HUES64 (cell line): ENCODE measurements at regions not wholly inside any gene's neighbourhood (a gene's known extent, or its start where the extent isn't known, plus 50 kb on each side); places are given as distances from the start of the nearest gene placed in this dataset.

ENCODE experiments used
- H3K27ac ChIP-seq: 2 replicates; pipeline ENCODE4 v1.7.0; 2013; ENCODE audit warnings: low read depth, low read length, inconsistent platforms
- H3K27me3 ChIP-seq: 2 replicates; pipeline ENCODE4 v1.6.1; 2013; ENCODE audit warnings: mild to moderate bottlenecking, low read length; ENCODE audit not compliant: insufficient read depth
- H3K36me3 ChIP-seq: 2 replicates; pipeline ENCODE4 v1.6.1; 2013; ENCODE audit warnings: mild to moderate bottlenecking, low read length; ENCODE audit not compliant: insufficient read depth
- H3K4me1 ChIP-seq: 2 replicates; pipeline ENCODE4 v1.6.1; 2013; ENCODE audit warnings: mild to moderate bottlenecking, low read length, moderate library complexity; ENCODE audit not compliant: insufficient read depth
- H3K4me3 ChIP-seq: 2 replicates; pipeline ENCODE4 v1.5.1; 2013; ENCODE audit warnings: mild to moderate bottlenecking, low read length, moderate library complexity
- H3K9ac ChIP-seq: 2 replicates; pipeline ENCODE4 v1.6.1; 2013; ENCODE audit warnings: mild to moderate bottlenecking, low read depth, low read length
- H3K9me3 ChIP-seq: 2 replicates; pipeline ENCODE4 v1.6.1; 2013; ENCODE audit warnings: low read depth, low read length; ENCODE audit not compliant: insufficient read depth
- WGBS: fragments of 150-250, 120-280 bp; methylation state at CpG from one replicate; pipeline ENCODE4 v1.1.7; 2013; ENCODE audit warnings: missing lambda C conversion rate; 5-methylcytosine and 5-hydroxymethylcytosine counted together

DNA sequence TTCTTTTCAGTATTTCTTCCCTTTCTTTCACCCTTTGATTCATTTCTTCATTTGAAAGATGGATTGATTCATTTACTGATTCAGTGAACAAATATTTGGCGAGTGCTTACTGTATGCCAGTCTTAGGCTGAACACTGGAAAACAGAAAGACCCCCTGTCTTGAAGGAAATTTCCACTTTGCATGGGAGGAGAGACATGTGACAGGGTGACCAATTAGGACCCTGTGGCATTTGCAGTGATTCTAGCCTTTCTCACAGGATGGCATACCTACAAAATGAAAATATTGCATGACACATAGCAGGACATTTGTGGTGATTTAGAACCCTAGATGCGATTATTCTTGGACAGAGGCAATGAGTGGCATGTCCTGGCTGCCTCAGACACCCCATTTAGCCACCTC lies 407.2 kb upstream of the SGCD start:
- H3K4me1 ChIP-seq, result peaks cover 13% of the 10 kb centered on the region
- no peak overlapping the region for H3K27ac ChIP-seq
- no peaks in the 10 kb centered on the region for H3K9me3 ChIP-seq
- H3K4me3 ChIP-seq, result no peak overlapping the region
- H3K36me3 ChIP-seq, result no peaks in the 10 kb centered on the region
- H3K27me3 ChIP-seq, result no peaks in the 10 kb centered on the region
- 92% methylated on average over 2 of the region's 2 CpGs for WGBS
- H3K9ac ChIP-seq, result no peak overlapping the region

DNA sequence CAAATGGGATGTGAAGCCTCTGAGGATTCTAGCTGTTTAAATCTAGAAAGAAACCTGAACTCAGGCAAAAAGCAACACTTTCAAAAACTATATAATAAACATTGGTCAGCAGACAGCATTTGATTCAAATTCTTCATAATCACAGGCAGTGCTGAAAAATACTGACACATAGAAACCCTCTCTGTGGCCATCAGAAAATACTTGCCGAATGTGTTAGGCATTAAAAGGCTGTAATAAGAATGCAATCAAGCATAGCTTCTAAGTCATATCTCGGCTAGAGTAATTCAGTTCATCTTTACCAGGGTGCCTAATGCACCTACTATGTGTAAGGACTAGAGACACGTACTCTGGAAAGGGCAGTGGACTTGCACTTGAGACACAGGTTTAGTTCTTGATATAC lies 405.3 kb upstream of the SGCD start:
- no peaks in the 10 kb centered on the region for H3K27me3 ChIP-seq
- no peak overlapping the region for H3K4me3 ChIP-seq
- H3K36me3 ChIP-seq, result no peaks in the 10 kb centered on the region
- no peak overlapping the region for H3K9ac ChIP-seq
- WGBS, result 92% methylated on average over 3 of the region's 3 CpGs
- H3K9me3 ChIP-seq, result peaks cover 4% of the 10 kb centered on the region; the same call in 1 of the 2 replicates
- peaks cover 14% of the 10 kb centered on the region for H3K4me1 ChIP-seq
- H3K27ac ChIP-seq, result no peak overlapping the region

DNA sequence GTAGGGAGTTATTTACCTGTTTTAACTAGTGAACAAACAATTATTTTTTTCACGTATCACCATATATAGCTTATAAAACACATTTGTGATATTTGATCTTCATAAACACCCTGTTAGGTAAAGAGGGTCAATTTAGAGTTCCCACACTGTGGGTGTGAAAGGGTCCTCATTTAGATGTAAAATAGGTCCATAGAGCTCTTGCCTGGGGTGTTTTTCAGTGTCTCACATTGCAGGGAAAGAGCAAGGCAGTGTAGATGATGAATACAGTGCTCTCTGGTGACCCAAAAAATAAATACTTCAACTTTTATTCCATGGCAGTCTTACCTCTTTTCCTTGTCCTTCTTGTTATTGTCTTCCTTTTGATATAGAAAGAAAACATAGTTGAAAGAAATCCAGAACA lies 403.2 kb upstream of the SGCD start:
- no CpG with 5 or more reads among the region's 1 CpG for WGBS

DNA sequence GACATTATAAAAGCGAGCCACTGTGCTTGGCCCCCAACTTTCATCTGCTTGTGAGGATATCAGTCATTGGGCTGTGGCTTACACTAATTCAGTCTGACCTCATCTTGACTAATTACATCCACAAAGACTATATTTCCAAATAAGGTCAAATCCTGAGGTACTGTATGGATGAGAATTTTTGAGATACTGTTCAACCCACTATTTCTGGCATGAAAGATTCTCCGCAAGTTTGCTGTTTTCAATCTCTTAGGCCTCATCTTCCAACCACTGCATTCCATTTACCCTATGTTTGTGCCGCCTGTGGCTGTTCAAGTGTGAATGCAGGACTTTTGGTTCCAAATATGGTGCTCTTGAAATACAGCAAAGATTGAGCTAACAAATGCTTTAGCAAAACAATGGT lies 400.9 kb upstream of the SGCD start:
- WGBS, result 93% methylated on average over 3 of the region's 3 CpGs

More for the DNA sequence above, 403.2 kb upstream of the SGCD start:
- H3K36me3 ChIP-seq, result no peaks in the 10 kb centered on the region
- no peak overlapping the region for H3K4me3 ChIP-seq
- H3K27me3 ChIP-seq, result no peaks in the 10 kb centered on the region
- no peak overlapping the region for H3K27ac ChIP-seq
- peaks cover 4% of the 10 kb centered on the region; the same call in 1 of the 2 replicates for H3K9me3 ChIP-seq
- peaks cover 14% of the 10 kb centered on the region for H3K4me1 ChIP-seq
- no peak overlapping the region for H3K9ac ChIP-seq

DNA sequence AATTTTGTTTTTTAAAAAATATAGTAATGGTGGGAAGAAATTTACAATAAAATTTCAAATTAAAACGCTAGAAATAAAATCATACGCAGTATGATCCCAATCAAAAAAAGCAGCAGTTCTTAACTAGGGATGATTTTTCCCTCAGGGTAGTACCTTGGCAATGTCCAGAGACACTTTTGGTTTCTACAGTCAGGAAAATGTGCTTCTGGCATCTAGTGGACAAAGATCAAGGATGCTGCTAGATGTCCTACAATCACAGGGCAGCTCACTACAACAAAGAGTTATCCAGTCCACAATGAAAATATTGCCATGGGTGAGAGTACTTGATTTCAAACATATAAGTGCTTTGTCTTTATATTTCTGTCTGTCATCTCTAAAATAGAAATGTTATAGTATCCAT lies 400.2 kb upstream of the SGCD start:
- H3K4me1 ChIP-seq, result peaks cover 14% of the 10 kb centered on the region
- no peaks in the 10 kb centered on the region for H3K36me3 ChIP-seq
- H3K27ac ChIP-seq, result no peak overlapping the region
- H3K27me3 ChIP-seq, result no peaks in the 10 kb centered on the region
- WGBS, result 100% methylated on average over 2 of the region's 2 CpGs
- peaks cover 4% of the 10 kb centered on the region; the same call in 1 of the 2 replicates for H3K9me3 ChIP-seq
- H3K4me3 ChIP-seq, result no peak overlapping the region
- H3K9ac ChIP-seq, result no peak overlapping the region

More for the DNA sequence above, 400.9 kb upstream of the SGCD start:
- Histone ChIP-seq H3K27me3 (no peaks in the 10 kb centered on the region), H3K4me1 (peaks cover 14% of the 10 kb centered on the region), H3K9ac (no peak overlapping the region), H3K36me3 (no peaks in the 10 kb centered on the region), H3K27ac (no peak overlapping the region), H3K9me3 (peaks cover 4% of the 10 kb centered on the region; the same call in 1 of the 2 replicates), H3K4me3 (no peak overlapping the region)

DNA sequence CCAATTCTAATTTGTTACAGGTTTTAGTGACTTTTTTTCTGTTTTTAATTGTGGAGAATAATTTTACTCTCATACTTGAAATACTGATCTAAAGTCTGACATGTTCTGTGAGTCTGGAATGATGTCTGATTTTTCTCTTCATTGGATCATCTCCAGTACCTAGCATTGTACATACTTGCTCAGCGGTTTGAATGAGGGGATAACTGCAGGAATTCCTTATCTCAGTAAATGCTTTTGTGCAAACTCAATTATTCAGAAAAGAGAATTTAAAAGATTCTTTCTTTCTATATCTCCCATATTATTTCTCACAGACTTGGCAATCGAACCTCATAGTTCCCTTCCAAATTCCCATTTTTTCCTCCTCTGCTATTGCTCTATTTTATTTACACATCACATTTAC lies 397.9 kb upstream of the SGCD start:
- Histone ChIP-seq H3K36me3 (no peaks in the 10 kb centered on the region), H3K9me3 (peaks cover 4% of the 10 kb centered on the region; the same call in 1 of the 2 replicates), H3K27me3 (no peaks in the 10 kb centered on the region), H3K9ac (no peak overlapping the region), H3K27ac (no peak overlapping the region), H3K4me3 (no peak overlapping the region), H3K4me1 (peaks cover 7% of the 10 kb centered on the region; the same call in 1 of the 2 replicates)
- 88% methylated on average over 1 of the region's 2 CpGs for WGBS

DNA sequence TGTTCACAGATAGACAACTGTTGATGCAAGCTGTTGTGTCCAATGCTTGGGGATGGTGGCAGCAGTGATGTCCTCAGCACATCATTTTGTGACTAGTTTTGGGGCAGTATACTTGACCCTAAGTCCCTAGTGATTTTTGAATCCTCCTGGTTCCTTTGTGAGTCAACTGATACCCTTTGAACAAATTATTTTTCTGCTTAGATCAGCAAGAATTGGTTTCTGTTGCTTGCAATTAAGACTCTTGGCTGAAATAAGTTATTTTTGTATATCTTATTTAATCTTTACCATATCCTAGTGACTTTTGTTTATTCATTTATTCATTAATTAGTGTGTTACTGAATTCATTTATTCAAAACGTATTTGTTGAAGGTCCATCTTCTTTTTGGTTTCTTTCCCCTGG lies 392.0 kb upstream of the SGCD start:
- Histone ChIP-seq H3K36me3 (no peaks in the 10 kb centered on the region), H3K9ac (no peak overlapping the region), H3K27me3 (no peaks in the 10 kb centered on the region), H3K4me1 (no peaks in the 10 kb centered on the region), H3K27ac (no peak overlapping the region), H3K4me3 (no peak overlapping the region), H3K9me3 (no peaks in the 10 kb centered on the region)
- 100% methylated on average over 1 of the region's 1 CpG for whole genome bisulfite sequencing

DNA sequence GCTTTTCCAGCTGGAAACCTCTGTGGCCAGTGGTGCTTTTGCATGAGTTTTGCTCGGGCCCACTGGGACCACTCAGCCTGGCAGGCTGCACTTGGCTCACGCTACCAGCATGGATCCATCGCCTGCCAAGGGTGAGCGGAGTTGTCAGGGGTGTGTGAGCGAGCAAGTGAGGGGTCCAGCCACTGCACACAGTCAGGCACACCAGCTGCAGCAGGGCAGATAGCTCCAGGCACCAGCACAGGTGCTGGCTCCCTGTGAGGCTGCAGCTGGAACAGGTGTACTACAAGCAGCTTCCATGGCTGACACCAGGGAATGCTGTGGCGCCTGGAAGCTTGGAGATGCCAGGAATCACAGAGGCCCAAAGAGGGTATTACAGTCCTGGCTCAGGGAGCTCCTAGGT lies 391.2 kb upstream of the SGCD start:
- H3K9ac ChIP-seq, result no peak overlapping the region
- no peaks in the 10 kb centered on the region for H3K9me3 ChIP-seq
- H3K4me3 ChIP-seq, result no peak overlapping the region
- H3K27ac ChIP-seq, result no peak overlapping the region
- WGBS, result 93% methylated on average over 6 of the region's 6 CpGs
- H3K4me1 ChIP-seq, result no peaks in the 10 kb centered on the region
- H3K36me3 ChIP-seq, result no peaks in the 10 kb centered on the region
- no peaks in the 10 kb centered on the region for H3K27me3 ChIP-seq

DNA sequence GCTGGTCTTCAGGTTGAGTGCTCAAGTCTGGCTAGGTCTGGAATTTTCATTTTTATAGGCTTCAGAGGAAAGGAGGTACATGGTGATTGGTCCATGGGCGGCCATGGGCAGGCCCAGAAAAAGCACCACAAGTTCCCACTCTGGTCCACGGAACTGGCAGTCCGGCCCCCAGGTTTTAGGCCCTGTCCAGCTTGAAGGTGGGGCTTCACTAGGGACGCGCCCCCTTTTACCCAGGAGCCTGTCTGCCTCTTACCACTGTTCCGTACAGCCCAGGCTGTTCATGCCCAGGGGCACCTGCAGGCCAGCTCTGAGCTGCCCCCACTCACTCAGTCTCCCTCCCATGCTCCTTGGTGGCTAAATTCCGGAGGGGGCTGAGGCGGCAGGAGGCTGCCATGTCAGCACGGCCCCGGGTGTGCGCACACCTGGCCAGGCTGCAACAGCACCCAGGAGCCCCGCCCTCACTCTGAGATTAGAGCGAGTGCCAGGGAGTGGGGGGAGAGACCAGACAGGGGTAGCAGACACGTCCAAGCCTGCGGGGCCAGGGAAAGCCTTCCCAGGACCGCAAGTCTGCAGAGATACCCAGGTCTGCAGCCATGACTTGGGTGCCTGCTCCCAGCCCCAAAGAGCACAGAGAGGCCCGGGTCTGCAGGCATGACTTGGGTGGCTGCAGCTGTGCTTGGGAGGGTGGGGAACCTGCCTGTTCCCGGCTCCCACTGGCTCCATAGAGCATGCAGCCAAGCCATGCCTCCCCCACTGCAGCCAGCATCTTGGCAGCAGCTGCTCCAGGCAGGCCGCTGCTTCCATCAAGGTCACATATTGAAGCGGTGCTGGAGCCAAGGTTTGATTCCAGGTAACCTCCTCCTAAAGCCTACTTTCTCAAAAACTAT lies 390.2 kb upstream of the SGCD start:
- H3K9ac ChIP-seq, result no peak overlapping the region
- no peak overlapping the region for H3K27ac ChIP-seq
- H3K9me3 ChIP-seq, result no peaks in the 10 kb centered on the region
- no peaks in the 10 kb centered on the region for H3K27me3 ChIP-seq
- WGBS, result 88% methylated on average over 20 of the region's 20 CpGs
- no peaks in the 10 kb centered on the region for H3K36me3 ChIP-seq
- H3K4me3 ChIP-seq, result no peak overlapping the region
- no peaks in the 10 kb centered on the region for H3K4me1 ChIP-seq

DNA sequence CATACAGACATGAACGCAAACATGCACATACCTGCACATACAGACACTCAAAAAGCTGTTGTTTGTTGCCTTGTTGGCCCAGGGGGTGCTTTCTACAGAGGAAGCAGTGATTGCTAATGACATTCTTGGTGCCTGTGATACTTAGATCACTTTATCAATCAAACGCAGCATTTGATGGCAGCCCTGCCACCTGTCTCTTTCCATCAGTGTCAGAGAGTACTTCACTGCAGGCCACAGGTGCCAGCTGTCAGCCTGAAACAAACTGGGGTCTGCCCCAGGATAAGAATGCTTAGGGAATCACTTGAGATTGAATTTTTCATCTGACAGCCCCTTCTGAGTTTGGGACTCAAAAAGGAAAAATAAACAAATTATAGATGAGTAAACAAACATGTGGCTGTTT lies 388.9 kb upstream of the SGCD start:
- no peaks in the 10 kb centered on the region for H3K36me3 ChIP-seq
- H3K9ac ChIP-seq, result no peak overlapping the region
- H3K9me3 ChIP-seq, result no peaks in the 10 kb centered on the region
- H3K4me1 ChIP-seq, result no peaks in the 10 kb centered on the region
- no peaks in the 10 kb centered on the region for H3K27me3 ChIP-seq
- WGBS, result 97% methylated on average over 2 of the region's 2 CpGs
- H3K27ac ChIP-seq, result no peak overlapping the region
- H3K4me3 ChIP-seq, result no peak overlapping the region

DNA sequence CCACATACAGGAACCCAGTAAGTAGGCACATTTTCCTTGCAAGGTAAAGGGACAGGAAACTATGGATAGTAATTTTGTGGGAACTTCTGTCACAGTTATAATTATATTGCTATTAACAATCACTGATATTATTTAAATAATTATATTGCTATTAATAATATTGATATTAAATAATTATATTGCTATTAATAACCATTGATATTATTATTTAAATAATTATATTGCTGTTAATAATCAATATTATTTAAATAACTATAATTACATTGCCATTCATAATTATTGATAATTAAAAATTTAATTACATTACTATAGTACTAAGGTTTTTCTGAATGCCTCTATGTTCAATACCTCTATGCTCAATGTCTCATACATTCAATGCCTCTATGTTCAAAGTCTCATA lies 385.6 kb upstream of the SGCD start:
- Histone ChIP-seq H3K9ac (no peak overlapping the region), H3K36me3 (no peaks in the 10 kb centered on the region), H3K4me1 (no peaks in the 10 kb centered on the region), H3K27ac (no peak overlapping the region), H3K9me3 (no peaks in the 10 kb centered on the region), H3K4me3 (no peak overlapping the region), H3K27me3 (no peaks in the 10 kb centered on the region)
